ENCODE measurements at regions not wholly inside any gene's neighbourhood (a gene's known extent, or its start where the extent isn't known, plus 50 kb on each side); places are given as distances from the start of the nearest gene placed in this dataset.

DNA sequence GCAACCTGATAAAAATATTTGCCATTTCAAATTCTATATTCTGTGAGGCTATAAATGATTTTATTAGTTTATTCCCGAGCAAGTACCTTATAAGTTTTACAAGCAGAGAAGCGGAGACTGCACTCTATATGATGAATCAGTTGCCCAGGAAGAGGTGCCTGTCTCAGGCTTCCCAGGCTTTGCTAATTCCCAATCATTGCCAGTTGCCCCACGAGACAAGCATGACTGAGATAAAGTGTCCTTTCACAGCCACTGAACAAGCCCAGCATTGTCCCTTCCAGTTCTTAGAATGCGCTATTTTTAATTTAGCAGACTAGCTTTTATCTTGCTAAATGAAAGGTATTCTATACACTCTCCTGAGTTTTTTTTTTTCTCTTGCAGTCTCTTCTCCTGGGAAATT, 260.7 kb downstream of the ALDH8A1 start:
- Histone ChIP-seq H3K27me3 (no peaks in the 10 kb centered on the region), H3K36me3 (no peaks in the 10 kb centered on the region), H3K4me1 (no peaks in the 10 kb centered on the region), H3K9me3 (no peaks in the 10 kb centered on the region), H3K4me3 (no peak overlapping the region), H3K27ac (no peak overlapping the region)
- FAIRE-seq = no peak
- intact Hi-C loops (cut with DNase I) = no loop called here
- 34 to 40% methylated on average over 4 of the region's 4 CpGs for WGBS, 2 donors
- ATAC-seq = peak in 3 of 4 donors; percentile 44 to 66 (median 53)
- TF ChIP-seq, protein P1, sequence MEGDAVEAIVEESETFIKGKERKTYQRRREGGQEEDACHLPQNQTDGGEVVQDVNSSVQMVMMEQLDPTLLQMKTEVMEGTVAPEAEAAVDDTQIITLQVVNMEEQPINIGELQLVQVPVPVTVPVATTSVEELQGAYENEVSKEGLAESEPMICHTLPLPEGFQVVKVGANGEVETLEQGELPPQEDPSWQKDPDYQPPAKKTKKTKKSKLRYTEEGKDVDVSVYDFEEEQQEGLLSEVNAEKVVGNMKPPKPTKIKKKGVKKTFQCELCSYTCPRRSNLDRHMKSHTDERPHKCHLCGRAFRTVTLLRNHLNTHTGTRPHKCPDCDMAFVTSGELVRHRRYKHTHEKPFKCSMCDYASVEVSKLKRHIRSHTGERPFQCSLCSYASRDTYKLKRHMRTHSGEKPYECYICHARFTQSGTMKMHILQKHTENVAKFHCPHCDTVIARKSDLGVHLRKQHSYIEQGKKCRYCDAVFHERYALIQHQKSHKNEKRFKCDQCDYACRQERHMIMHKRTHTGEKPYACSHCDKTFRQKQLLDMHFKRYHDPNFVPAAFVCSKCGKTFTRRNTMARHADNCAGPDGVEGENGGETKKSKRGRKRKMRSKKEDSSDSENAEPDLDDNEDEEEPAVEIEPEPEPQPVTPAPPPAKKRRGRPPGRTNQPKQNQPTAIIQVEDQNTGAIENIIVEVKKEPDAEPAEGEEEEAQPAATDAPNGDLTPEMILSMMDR (IDR thresholded peaks at IDR 0.05) = no peak
- DNase-seq = no peak

DNA sequence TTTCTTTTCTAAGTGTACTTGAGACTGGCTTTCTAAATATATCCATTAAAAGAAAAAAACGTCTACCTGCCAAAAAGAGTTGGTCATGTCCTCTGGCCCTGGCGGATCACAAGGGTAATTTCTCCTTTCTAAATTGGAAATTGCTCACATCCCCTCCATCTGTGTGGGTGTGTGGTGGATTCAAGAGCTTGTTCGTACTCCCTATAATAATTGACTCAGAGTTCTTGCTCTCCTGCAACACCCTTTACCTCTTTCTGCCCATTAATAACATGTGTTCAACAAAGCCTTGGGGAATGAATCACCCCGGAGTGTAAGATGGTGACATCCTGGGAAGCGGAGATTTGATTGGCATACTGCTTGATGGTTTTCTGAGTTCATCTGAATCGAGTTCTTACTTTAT, 263.8 kb downstream of the ALDH8A1 start:
- intact Hi-C loops (cut with DNase I) = no loop called here
- no peak for ATAC-seq

DNA sequence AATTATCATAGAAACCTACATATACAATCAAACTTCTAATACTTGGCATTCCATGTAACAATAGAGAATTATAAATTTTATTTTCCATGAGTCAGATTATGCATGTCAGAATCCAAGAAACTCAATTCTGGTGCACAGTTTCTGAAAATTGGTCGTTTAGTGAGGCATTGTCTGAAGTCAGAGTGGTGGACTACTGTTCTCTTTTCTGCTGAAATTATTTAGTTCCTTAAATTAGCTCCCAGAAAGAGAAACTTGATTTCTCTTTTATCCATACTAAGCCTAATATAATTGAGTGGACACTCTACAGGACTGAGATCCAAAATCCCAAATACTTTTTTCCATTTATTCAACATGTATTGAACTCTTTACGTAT, 265.5 kb downstream of the ALDH8A1 start:
- TF ChIP-seq, protein P1 (IDR thresholded peaks at IDR 0.05) = no peak
- Histone ChIP-seq H3K36me3 (no peaks in the 10 kb centered on the region), H3K9me3 (no peaks in the 10 kb centered on the region), H3K4me1 (no peaks in the 10 kb centered on the region), H3K27me3 (no peaks in the 10 kb centered on the region), H3K27ac (no peak overlapping the region), H3K4me3 (no peak overlapping the region)
- ATAC-seq (no peak), DNase-seq (no peak), FAIRE-seq (no peak)
- 63 to 71% methylated on average over 2 of the region's 2 CpGs for WGBS, 2 donors
- intact Hi-C loops (cut with DNase I) = no loop called here

More for the DNA sequence above, 263.8 kb downstream of the ALDH8A1 start:
- Histone ChIP-seq H3K27ac (no peak overlapping the region), H3K36me3 (no peaks in the 10 kb centered on the region), H3K9me3 (no peaks in the 10 kb centered on the region), H3K27me3 (no peaks in the 10 kb centered on the region), H3K4me1 (no peaks in the 10 kb centered on the region), H3K4me3 (no peak overlapping the region)
- 72 to 73% methylated on average over 6 of the region's 6 CpGs for WGBS, 2 donors
- FAIRE-seq = no peak
- TF ChIP-seq, protein P1 (IDR thresholded peaks at IDR 0.05) = no peak
- DNase-seq = no peak

DNA sequence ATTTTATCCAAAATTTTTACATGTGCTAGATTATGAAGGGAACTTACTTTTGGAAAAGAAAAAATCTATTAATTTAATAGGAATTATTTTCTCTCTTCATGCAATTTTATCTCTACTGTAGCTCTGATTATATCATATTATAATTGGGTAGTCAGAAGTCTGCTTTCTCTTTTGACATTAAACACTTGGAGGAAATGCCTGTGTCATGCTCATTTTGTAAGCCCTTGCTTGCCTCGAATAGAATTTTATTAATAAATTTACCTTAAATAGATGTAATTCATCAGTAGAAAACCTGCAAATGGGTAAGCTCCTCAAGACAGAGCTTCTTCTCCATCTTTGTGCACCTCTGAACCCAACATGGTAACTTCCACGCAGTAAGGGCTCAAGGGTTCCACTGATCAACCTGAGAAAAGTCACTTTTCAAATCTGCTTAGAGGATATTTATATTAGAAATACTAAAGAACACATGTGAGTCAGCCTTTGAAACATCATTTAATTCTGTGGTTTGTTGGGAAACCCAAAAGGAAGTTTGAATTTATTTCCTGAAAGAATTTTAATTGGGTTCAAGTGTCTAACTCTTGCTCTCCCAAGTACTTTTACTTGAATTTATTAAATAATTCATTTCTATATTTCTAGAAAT, 266.0 kb downstream of the ALDH8A1 start:
- H3K4me1 ChIP-seq = no peaks in the 10 kb centered on the region
- H3K27me3 ChIP-seq = no peaks in the 10 kb centered on the region
- 70 to 74% methylated on average over 2 of the region's 2 CpGs for WGBS, 2 donors
- no peak overlapping the region for H3K4me3 ChIP-seq
- ATAC-seq = no peak
- intact Hi-C loops (cut with DNase I) = no loop called here
- no peak overlapping the region for H3K27ac ChIP-seq
- no peak for DNase-seq
- TF ChIP-seq, protein P1 (IDR thresholded peaks at IDR 0.05) = no peak
- no peaks in the 10 kb centered on the region for H3K36me3 ChIP-seq
- no peak for FAIRE-seq
- H3K9me3 ChIP-seq = no peaks in the 10 kb centered on the region

DNA sequence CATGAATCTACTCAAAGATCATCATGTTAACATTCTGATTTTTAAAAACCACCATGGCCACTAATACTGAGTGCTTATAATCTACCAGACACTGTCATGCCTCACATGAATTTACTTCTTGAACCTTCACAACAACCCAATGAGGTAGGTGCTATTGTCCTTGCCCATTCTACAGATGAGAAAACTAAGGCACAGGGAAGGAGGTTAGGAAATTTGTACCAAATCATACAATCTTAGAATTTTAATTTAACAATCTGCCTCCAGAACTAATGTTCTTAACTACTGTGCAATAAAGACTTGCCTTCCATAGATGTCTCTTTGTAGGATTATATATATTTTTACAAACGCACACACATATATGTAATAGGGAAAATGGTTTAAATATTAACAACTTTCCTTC, 269.5 kb downstream of the ALDH8A1 start:
- no peaks in the 10 kb centered on the region for H3K27me3 ChIP-seq
- H3K9me3 ChIP-seq = no peaks in the 10 kb centered on the region
- peaks cover 3 to 8% (median 3%) of the 10 kb centered on the region in 3 donors for H3K4me1 ChIP-seq
- FAIRE-seq (no peak), DNase-seq (no peak), ATAC-seq (no peak)
- intact Hi-C loops (cut with DNase I) = no loop called here
- H3K4me3 ChIP-seq = no peak overlapping the region
- no peak overlapping the region for H3K27ac ChIP-seq
- TF ChIP-seq, protein P1 (IDR thresholded peaks at IDR 0.05) = no peak
- no peaks in the 10 kb centered on the region for H3K36me3 ChIP-seq
- WGBS, 2 donors = 91 to 97% methylated on average over 1 of the region's 1 CpG
